HCT116 (cell line): ENCODE measurements at regions not wholly inside any gene's neighbourhood (a gene's known extent, or its start where the extent isn't known, plus 50 kb on each side); places are given as distances from the start of the nearest gene placed in this dataset.

Source experiments
- EGR1 ChIP-seq: IDR thresholded peaks from 2 replicates; pipeline ENCODE4 v1.6.1; 2012; ENCODE audit warnings: low read depth
- EZH2 ChIP-seq: fragments of 200-600 bp; sonication (generic); IDR thresholded peaks from 2 replicates; pipeline ENCODE4 v1.6.1; 2017; ENCODE audit warnings: antibody characterized with exemption, mixed run types
- FOSL1 ChIP-seq: IDR thresholded peaks from 2 replicates; pipeline ENCODE4 v1.6.1; 2012; ENCODE audit warnings: low read depth
- POLR2A ChIP-seq: IDR thresholded peaks from 2 replicates; pipeline ENCODE4 v1.7.0; 2011; ENCODE audit warnings: borderline replicate concordance; ENCODE audit not compliant: insufficient read depth, insufficient read length; ENCODE audit errors: extremely low read depth
- POLR2AphosphoS5 ChIP-seq: IDR thresholded peaks from 2 replicates; pipeline ENCODE4 v1.6.1; 2011; ENCODE audit warnings: mild to moderate bottlenecking, low read depth, low read length, moderate library complexity
- RAD21 ChIP-seq: IDR thresholded peaks from 2 replicates; pipeline ENCODE4 v1.6.1; 2012; ENCODE audit warnings: low read depth, mild to moderate bottlenecking
- SIN3A ChIP-seq: IDR thresholded peaks from 2 replicates; pipeline ENCODE4 v1.6.1; 2012; ENCODE audit warnings: low read depth
- TCF7L2 ChIP-seq: IDR thresholded peaks from 2 replicates; pipeline ENCODE4 v1.7.0; 2011; ENCODE audit warnings: borderline replicate concordance, inconsistent platforms; ENCODE audit not compliant: insufficient read depth, insufficient read length; ENCODE audit errors: extremely low read depth
- ZFX ChIP-seq: fragments of 450-650 bp; IDR thresholded peaks from 2 replicates; pipeline ENCODE4 v1.6.1; 2017
- ZNF274 ChIP-seq: fragments of 200-500 bp; sonication (Bioruptor generic); IDR thresholded peaks from 2 replicates; pipeline ENCODE4 v1.6.1; 2014; ENCODE audit warnings: mild to moderate bottlenecking, low read depth, low read length, inconsistent platforms
- TF ChIP-seq, protein P1 (sequence below), 3 experiments: fragments of 200-600 bp in 1 of 3; sonication (generic) in 1 of 3; IDR thresholded peaks in 2 of 3; conservative IDR thresholded peaks in 1 of 3; 2 replicates each; pipeline ENCODE4 v1.5.1; 2012 to 2017; ENCODE audit warnings: low read depth in 2 of 3, low read length in 2 of 3, antibody characterized with exemption in 1 of 3, borderline replicate concordance in 1 of 3, control low read depth in 1 of 3, mild to moderate bottlenecking in 1 of 3, mixed read lengths in 1 of 3, mixed run types in 1 of 3, moderate library complexity in 1 of 3; ENCODE audit not compliant: insufficient read depth in 1 of 3
- TF ChIP-seq, protein P2 (sequence below): IDR thresholded peaks from 2 replicates; pipeline ENCODE4 v1.6.1; 2012
- TF ChIP-seq, protein P3 (sequence below): IDR thresholded peaks from 2 replicates; pipeline ENCODE4 v1.6.1; 2012; ENCODE audit warnings: low read depth

DNA sequence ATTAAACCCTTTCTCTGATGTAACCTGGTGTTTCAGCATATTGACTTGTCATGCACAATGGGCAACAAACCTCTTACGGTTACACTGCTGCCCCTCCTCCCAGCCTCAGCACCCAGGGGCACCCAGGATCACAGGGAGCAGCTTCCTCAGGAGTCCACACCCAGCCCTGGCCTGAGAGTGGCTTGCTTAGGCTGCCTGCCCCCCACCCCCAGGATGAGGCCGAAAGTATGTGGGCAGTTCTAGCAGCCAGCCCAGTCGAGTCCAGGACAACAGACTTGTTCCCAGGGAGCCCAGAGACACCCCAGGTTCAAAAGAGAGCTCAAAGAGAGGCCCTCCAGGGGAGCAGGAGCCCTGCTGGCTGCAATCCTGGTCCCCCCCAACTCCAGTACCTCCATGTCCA is 108.1 kb upstream of the THY1 start:
- no peak for TF ChIP-seq TCF7L2
- TF ChIP-seq, protein P1, sequence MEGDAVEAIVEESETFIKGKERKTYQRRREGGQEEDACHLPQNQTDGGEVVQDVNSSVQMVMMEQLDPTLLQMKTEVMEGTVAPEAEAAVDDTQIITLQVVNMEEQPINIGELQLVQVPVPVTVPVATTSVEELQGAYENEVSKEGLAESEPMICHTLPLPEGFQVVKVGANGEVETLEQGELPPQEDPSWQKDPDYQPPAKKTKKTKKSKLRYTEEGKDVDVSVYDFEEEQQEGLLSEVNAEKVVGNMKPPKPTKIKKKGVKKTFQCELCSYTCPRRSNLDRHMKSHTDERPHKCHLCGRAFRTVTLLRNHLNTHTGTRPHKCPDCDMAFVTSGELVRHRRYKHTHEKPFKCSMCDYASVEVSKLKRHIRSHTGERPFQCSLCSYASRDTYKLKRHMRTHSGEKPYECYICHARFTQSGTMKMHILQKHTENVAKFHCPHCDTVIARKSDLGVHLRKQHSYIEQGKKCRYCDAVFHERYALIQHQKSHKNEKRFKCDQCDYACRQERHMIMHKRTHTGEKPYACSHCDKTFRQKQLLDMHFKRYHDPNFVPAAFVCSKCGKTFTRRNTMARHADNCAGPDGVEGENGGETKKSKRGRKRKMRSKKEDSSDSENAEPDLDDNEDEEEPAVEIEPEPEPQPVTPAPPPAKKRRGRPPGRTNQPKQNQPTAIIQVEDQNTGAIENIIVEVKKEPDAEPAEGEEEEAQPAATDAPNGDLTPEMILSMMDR (IDR thresholded peaks at IDR 0.05 in 2 of 3, conservative IDR thresholded peaks at IDR 0.05 in 1 of 3; ENCODE audit: borderline replicate concordance in 1 of 3, insufficient read depth in 1 of 3, low read depth in 2 of 3, low read length in 2 of 3), result no peak
- no peak for TF ChIP-seq EZH2
- TF ChIP-seq RAD21, result no peak
- TF ChIP-seq POLR2A, result no peak
- TF ChIP-seq, protein P2, sequence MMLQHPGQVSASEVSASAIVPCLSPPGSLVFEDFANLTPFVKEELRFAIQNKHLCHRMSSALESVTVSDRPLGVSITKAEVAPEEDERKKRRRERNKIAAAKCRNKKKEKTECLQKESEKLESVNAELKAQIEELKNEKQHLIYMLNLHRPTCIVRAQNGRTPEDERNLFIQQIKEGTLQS, result no peak
- no peak for TF ChIP-seq ZFX
- no peak for TF ChIP-seq POLR2AphosphoS5
- TF ChIP-seq FOSL1, result no peak
- no peak for TF ChIP-seq SIN3A
- TF ChIP-seq, protein P3, sequence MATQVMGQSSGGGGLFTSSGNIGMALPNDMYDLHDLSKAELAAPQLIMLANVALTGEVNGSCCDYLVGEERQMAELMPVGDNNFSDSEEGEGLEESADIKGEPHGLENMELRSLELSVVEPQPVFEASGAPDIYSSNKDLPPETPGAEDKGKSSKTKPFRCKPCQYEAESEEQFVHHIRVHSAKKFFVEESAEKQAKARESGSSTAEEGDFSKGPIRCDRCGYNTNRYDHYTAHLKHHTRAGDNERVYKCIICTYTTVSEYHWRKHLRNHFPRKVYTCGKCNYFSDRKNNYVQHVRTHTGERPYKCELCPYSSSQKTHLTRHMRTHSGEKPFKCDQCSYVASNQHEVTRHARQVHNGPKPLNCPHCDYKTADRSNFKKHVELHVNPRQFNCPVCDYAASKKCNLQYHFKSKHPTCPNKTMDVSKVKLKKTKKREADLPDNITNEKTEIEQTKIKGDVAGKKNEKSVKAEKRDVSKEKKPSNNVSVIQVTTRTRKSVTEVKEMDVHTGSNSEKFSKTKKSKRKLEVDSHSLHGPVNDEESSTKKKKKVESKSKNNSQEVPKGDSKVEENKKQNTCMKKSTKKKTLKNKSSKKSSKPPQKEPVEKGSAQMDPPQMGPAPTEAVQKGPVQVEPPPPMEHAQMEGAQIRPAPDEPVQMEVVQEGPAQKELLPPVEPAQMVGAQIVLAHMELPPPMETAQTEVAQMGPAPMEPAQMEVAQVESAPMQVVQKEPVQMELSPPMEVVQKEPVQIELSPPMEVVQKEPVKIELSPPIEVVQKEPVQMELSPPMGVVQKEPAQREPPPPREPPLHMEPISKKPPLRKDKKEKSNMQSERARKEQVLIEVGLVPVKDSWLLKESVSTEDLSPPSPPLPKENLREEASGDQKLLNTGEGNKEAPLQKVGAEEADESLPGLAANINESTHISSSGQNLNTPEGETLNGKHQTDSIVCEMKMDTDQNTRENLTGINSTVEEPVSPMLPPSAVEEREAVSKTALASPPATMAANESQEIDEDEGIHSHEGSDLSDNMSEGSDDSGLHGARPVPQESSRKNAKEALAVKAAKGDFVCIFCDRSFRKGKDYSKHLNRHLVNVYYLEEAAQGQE, result no peak
- no peak for TF ChIP-seq EGR1
- no peak for TF ChIP-seq ZNF274
